ENCODE measurements at regions not wholly inside any gene's neighbourhood (a gene's known extent, or its start where the extent isn't known, plus 50 kb on each side); places are given as distances from the start of the nearest gene placed in this dataset.

- TF ChIP-seq UBTF (IDR thresholded peaks at IDR 0.05; ENCODE audit: borderline replicate concordance in 1 of 2, low read depth in 2 of 2, low read length in 2 of 2) (no peak), CTBP1 (IDR thresholded peaks at IDR 0.05; ENCODE audit: borderline replicate concordance) (no peak), RERE (CRISPR knock-in tag; IDR thresholded peaks at IDR 0.05; ENCODE audit: borderline replicate concordance) (no peak), RBM25 (IDR thresholded peaks at IDR 0.05; ENCODE audit: low read depth, low read length, severe bottlenecking) (no peak), ATF7 (IDR thresholded peaks at IDR 0.05) (no peak), ZNF511 (CRISPR knock-in tag; IDR thresholded peaks at IDR 0.05) (no peak), ZBTB34 (CRISPR knock-in tag; IDR thresholded peaks at IDR 0.05) (no peak)
These were observed 625.8 kb upstream of the B3GAT1 start (continued) for GRCh38 chr11:135037828-135038227.
